NCI-H82 treated with DMSO at 0.1 percent for 48 hours (cell line): ENCODE measurements at regions not wholly inside any gene's neighbourhood (a gene's known extent, or its start where the extent isn't known, plus 50 kb on each side); places are given as distances from the start of the nearest gene placed in this dataset.
A peak's percentile ranks its signal among the peaks of the same experiment; 100 is the strongest.
"Not testable (repeated sequence)": the region's sequence is repeated elsewhere in the genome, so short reads cannot be mapped to it uniquely, and the experiment has no call there.

Source experiments
- DNase-seq: peaks from one replicate; lab custom pipeline; 2025; ENCODE audit not compliant: unreplicated experiment; lab: John Stamatoyannopoulos, UW

DNA sequence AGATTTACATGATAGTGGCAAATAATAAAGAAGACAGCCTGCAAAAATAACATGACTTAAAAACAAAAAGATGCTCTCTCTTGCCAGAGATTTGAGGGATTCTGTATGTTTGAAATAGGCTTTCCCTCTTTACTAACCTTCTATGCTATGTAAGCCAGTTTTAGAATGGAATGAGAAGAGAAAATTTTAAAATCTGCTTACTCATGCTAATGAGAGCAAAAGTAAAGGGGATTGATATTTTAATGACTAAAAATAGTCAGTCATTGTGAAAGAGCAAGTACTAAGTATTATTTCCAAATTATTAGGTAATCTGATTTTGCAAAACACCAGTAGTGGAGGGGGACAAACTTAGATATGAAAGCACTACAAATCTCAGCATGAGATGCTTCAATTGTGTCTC, 563.3 kb upstream of the ADGRB3 start:
- DNase-seq = no peak

DNA sequence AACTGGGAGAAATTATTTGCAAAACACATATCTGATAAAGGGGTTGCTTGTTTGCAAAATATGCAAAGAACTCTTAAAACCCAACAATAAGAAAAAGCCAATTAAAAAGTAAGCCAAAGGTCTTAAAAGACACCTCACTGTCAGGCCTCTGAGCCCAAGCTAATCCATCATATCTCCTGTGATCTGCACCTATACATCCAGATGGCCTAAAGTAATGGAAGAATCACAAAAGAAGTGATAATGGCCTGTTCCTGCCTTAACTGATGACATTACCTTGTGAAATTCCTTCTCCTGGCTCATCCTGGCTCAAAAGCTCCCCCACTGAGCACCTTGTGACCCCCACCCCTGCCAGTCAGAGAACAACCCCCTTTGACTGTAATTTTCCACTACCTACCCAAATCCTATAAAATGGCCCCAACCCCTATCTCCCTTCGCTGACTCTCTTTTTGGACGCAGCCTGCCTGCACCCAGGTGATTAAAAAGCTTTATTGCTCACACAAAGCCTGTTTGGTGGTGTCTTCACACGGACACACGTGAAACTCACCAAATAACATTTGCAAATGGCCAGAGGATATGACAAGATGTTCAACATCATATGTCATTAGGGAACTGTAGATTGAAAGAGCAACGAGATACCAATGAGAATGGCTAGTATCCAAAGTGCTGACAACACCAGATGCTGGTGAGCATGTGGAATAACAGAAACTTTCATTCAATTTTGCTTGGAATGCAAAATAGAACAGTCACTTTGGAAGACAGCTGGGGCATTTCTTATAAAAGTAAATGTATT, 565.0 kb upstream of the ADGRB3 start:
- DNase-seq = peak; percentile 26

DNA sequence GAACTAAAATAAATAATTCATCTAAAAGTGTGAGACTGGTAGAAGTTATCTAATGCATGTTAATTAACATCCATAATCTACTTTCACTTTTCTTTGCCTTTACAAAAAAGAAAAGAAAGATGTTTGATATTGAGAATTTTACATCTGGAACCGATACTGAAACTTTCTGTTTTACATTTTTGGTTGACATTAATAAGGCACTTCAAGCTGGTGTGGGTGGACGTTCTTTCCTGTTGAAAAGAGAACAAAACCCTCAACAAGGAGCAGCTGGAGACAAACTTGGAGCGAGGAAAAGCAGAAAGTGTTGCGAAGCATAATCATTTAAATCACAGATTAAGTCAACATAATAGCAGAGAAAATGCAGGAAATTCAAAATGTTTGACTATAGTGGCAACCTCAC, 575.2 kb upstream of the ADGRB3 start:
- DNase-seq = no peak

DNA sequence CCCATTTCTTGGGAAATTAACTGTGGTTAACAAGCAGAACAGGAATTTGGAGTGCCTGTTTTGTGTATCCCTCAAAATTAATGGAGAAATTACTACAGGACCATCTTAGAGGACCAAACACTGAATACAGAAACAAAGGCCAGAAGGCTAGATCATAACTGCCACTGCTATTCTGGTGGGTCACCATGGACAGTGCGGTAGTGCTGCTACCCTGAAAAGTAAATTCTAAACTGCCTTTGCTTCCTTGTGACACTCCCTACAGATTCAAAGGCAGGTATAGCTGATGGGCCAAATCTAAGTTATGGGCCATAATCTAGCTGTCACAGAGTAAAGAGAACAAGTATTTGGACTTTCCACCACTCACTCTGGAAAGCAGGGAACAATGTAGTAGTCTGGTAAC, 575.8 kb upstream of the ADGRB3 start:
- no peak for DNase-seq

DNA sequence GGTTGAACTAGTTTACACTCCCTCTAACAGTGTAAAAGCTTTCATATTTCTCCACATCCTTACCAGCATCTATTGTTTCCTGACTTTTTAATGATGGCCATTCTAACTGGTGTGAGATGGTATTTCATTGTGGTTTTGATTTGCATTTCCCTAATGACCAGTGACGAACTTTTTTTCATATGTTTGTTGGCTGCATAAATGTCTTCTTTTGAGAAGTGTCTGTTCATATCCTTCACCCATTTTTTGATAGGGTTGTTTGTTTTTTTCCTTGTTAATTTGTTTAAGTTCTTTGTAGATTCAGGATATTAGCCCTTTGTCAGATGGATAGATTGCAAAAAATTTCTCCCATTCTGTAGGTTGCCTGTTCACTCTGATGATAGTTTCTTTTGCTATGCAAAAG, 578.5 kb upstream of the ADGRB3 start:
- DNase-seq = not testable (repeated sequence)

DNA sequence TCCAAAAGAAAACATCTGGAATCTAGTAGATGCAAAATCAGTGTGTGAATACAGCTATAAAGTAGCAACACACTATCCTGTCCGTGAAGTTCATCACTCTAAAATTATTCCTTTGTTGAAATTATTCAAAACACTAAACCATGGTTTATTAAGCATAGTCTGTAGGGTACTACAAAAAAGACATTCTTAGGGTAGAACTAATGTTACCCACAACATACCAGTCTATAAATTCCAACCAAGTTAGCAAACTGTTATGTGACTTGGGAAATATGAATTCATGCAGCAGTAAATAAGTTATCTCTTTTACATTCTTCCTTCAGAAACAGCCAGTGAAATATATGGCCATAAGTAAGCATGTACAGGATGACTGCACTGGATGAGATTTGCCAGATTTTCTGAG, 580.3 kb upstream of the ADGRB3 start:
- DNase-seq = no peak

DNA sequence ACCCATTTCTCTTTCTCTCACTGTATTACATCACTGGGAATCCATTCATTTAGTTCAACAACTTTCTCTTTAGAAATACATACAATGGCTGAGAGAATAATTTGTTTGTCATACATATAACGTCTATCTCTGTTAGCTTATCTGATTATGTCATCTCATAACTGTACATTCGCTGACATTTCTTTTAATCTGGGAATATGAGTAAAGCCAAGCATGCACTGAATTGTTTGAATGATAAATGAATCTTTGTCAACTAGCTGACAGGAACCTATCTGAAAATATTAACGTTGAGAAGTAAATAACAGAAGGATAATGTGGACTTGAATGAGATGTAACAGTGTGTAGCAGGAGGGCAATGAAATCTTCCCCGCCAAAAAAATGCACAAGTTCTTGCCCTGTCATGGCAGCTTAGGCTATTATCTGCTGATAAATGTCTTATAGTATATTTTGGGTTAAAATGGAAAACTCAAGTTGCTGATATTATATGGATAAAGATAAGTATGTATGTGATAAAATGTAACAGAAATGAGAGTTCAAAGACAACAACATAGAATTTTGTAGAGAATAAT, 581.2 kb upstream of the ADGRB3 start:
- DNase-seq = no peak

DNA sequence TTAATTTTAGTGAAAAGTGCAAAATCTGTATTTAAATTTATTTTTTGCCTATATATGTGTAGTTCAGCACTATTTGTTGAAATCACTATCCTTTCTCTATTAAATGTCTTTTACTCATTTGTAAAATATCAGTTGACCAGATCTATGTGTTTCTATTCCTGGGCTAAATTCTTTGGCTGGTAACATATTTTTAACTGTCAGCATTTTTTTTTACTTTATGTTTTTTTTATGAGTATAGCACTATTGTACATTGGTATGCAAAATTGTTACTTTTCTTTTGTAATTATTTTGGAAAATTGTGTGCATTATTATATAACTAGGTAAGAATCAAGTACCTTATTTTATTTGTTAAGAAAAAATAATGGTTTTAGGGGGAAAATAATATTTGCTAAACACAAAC, 582.8 kb upstream of the ADGRB3 start:
- DNase-seq = no peak

DNA sequence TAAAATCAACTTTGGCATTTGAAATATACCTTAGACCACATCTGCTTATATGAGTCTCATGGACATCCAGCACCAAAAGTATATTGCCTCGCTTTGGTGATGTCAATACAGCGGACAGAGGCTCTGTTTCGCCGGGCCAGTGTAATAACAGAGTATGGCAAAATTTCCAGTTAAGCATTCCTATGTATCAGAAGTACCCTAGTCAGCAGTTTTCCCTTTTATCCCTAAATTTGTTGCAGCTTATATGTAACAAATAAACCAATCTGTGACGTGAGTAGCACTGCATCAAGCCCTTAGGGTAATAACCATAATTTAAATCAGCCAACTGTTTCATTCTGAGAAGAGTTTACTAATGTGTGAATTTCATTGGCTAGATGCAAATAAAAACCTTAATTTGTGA, 585.5 kb upstream of the ADGRB3 start:
- no peak for DNase-seq

DNA sequence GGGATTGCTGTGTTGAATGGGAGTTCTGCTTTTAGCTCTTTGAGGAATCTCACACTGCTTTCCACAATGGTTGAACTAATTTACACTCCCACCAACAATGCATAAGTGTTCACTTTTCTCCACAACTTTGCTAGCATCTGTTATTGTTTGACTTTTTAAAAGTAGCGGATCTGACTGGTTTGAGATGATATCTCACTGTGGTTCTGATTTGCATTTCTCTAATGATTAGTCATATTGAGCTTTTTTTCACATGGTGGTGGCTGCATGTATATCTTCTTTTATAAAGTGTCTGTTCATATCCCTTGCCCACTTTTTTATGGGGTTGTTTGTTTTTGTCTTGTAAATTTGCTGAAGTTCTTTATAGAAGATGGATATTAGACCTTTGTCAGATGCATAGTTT, 588.3 kb upstream of the ADGRB3 start:
- no peak for DNase-seq

DNA sequence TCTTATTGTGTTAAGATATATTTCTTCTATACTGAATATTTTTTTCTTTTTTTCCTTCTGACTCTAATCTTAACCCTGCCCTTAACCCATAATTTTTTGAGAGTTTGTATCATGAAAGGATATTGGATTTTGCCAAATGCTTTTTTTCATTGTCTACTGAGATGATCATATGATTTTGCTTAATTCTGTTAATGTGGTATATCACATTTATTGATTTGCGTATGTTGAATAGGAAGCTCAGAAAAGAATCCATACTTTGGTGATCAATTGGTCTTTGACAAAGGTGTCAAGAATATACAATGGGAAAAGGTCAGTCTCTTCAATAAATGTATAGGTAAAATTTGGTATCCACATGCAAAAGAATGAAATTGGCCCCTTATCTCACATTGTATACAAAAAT, 588.8 kb upstream of the ADGRB3 start:
- no peak for DNase-seq

DNA sequence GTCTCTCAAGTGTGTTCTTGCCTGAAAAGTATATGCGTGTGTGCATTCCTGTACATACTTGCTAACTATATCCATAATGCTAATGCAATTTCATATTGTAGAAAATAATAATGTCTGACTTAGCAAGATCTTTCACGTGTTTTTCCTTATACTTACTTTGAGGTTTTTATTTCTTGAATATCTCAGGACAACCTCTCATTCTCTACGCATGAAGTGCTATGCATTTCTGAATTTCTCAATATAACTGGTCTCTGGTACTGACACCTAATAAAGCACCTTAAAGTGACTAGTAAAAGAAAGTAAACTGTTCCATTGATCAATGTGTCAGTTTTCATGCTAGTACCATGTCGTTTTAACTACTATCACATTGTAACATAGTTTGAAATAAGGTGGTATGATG, 589.9 kb upstream of the ADGRB3 start:
- no peak for DNase-seq

DNA sequence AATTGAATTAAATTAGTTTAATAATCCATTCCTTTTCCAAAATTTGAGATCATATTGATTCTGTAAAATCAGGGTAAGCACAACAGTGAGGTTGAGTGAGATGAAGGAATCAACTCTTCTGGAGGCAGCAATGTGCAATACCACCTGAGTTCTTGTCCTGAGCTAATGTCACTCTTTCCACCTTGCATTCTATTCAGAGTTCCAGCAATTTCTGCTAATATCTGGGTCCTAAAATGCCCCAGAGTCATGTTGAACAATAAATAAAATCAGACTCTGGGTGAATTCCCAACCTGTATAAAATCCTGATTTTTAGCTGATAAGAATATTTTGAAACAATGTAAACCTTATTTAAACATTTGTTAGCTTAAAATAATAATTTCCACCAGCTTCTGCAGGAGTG, 590.8 kb upstream of the ADGRB3 start:
- no peak for DNase-seq

DNA sequence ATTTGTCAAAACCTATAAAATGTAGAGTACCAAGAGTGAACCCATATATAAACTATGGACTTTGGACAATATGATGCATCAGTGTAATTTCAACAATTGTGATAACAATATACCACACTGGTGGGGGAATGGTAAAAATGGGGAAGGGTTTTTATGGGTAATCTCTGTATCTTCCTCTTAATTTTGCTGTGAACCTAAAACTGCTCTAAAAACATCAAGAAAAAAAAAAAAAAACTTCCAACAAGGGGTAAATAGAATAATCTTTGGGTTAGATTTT, 592.0 kb upstream of the ADGRB3 start:
- DNase-seq = no peak

DNA sequence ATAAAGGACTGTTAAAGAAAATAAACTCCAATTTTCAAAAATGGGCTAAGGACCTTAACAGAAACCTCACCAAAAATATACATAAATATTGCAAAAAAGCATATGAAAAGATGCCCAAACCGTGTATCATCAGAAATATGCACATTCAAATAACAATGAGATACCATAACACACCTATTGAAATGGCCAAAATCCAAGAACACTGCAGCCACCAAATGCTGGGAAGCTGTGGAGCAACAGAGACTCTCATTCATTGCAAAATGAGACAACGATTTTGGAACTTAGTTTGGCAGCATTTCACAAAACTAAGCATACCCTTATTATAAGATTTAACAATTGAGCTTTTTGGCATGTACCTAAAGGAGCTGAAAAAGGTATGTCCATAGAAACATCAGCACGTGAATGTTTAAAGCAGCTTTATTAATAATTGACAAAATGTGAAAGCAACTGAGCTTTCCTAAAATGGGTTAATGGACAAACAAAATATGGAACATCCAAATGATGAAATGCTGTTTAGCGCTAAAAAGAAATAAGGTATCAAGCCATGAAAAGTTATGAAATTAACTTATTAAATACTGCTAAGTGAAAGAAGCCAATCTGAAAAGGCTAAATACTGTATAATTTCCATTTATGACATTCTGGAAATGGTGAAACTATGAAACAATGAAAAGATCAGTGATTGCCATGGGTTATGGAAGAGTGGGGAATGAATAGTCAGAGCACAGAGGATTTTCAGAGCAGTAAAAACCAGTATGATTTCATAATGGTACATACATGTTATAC, 592.6 kb upstream of the ADGRB3 start:
- DNase-seq = no peak

DNA sequence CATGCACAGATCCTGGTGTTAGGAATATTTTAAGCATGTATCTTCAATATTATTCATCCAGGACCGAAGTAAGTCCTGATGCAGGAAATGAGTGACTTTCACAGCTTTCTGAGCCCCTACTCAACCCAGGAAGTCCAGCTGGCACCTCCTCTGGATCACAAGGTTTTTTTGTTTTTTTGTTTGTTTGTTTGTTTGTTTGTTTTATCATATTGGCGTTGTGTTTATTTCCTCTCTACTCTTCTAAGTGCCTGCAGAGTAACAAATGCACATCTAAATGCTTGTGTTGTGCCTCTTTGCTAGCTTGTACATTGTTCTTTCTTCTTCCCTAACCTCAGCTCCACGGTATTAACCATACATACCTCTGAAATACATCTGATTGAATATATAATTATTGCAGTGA, 594.3 kb upstream of the ADGRB3 start:
- DNase-seq = no peak

DNA sequence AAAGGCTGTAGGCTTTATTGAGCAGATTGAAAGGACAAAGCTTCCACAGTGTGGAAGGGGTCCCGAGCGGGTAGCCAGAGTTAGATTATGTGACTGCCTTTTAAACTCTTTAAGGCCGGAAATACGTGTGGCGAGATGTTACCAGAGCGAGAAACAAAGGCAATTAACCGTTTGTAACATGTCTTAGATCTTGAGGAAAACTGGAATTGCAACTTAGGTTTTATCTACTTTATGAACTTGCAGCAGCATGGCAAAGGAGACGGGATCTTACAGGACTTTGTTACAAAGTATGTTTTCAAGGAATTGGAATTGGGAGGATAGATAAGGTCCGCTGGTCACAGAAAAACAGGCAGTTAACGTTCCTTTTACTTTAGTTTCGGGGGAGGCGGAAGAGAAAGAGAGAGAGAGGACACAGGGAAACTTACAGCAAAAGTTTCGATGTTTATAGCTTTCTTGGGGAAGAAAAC, 594.7 kb upstream of the ADGRB3 start:
- no peak for DNase-seq

DNA sequence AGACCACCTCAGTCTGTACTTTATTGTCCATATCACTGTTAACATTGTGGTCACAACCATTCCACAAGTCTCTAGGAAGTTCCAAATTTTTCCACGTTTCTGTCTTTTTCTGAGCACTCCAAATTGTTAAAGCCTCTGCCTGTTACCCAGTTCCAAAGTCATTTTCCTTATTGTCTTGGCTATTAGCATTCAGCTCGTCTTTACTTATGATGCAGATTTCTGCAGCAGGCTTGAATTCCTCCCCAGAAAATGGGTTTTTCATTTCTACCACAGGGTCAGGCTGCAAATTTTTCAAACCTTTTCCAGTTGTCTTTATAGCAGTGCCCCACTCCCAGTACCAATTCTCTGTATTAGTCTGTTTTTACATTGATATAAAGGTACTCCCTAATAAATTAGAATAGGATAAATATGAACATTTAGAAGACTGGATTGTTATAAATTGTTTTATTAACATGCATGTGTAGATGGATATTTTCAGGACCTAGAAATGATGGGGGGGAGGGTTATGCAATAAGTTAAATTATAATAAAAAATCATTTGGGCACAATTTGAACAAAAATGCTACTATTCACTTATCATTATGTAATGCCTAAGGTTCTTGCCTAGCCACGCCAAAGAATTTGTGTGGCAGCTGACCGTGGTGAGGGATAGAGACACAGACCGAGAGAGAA, 595.3 kb upstream of the ADGRB3 start:
- DNase-seq = no peak

DNA sequence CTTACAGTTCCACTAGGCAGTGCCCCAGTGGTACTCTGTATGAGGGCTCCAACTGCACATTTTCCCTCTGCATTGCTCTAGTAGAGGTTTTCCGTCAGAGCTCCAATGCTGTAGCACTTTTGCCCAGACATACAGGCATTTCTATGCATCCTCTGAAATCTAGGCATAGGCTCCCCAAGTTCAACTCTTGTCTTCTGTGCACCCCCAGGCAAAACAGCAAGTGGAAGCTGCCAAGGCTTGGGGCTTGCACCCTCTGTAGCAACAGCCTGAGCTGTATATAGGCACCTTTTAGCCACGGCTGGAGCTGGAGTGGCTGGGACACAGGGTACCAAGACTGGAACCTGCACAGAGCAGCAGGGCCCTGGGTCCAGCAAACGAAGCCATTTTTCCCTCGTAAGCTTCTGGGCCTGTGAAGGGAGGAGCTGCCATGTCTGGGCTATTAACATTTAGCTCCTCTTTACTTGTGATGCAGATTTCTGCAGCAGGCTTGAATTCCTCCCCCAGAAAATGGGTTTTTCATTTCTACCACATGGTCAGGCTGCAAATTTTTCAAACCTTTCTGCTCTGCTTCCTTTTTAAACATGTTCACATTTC, 596.2 kb upstream of the ADGRB3 start:
- no peak for DNase-seq

DNA sequence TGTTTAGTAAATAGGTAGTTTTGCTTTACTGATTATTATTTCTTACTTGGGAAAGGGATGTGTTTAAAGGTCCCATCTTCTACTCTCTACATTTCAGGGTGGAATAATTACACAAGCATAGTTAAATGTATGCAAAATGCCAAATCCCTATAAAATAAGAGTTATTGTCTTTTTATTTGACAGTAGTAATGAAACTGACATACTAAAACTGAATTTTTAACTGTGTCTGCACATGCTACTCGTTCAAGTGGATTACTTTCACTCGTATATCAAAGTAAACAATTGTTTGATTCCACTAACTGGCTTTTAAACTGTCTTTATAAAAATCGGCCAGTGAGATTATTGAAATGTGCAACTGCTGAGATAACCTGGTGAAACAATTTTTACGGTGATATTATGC, 602.9 kb upstream of the ADGRB3 start:
- no peak for DNase-seq

DNA sequence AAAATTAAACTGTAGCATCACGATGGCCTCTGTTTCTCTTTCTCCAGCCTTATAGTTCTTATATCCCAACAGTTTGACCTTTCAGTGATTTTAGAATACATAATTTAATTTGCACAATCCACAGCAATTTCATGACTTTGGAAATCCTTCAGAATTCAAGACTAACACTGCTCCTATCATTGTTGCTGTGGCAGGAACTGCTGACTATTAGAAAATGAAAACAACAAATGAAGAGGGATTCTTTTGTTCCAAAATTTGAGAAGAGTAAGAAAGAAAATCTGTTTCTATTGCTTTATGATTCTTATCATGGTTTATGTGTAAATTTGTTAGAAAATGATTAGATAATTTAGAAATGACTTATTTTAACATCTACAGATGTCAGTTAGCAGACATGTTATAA, 604.0 kb upstream of the ADGRB3 start:
- no peak for DNase-seq

DNA sequence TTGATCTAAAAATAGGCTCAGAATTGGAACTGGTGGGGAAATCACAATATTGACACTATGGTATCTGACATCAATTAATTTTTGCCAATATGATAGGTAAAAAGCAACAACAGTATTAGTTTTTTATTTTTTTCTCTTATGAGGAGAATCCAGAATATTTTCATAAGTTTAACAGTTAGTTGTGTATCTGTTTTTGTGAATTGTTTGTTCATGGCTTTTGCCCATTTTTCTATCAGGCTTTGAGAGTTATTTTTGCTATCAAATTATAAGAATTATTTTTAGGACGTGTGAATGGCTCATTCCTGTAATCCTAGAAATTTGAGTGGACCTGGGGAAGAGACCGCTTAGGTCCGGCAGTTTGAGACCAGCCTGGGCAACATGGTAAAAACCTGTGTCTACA, 608.6 kb upstream of the ADGRB3 start:
- no peak for DNase-seq
